Stromal cell of bone marrow (primary cell): ENCODE measurements at regions not wholly inside any gene's neighbourhood (a gene's known extent, or its start where the extent isn't known, plus 50 kb on each side); places are given as distances from the start of the nearest gene placed in this dataset.

ENCODE experiments used
- DNase-seq: peaks from one replicate; pipeline ENCODE4 v3.0.0-alpha.2; 2012; ENCODE audit warnings: low read depth

DNA sequence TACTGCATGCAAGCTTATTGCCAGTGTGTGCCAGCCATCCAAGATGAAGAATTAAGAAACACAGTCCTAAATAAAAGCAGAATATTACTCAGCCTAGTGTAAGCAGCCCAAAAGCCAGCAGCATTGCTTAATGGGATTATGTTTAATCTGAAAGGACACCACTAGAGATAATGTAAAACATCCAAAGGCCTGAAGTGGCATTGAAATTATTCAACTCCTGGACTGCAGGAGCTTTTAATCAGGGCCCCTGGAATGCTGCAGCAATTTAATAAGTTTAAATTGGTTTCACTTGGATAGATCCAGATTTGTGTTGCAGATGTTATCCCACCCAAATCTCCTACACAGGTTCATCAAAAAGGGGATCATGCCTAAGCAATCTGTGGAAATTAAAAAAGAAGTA lies 193.0 kb downstream of the C12orf50 start:
- DNase-seq: no peak

- no peak for DNase-seq
Observed at GRCh38 chr12:87828382-87828973, 200.7 kb downstream of the C12orf50 start.

DNA sequence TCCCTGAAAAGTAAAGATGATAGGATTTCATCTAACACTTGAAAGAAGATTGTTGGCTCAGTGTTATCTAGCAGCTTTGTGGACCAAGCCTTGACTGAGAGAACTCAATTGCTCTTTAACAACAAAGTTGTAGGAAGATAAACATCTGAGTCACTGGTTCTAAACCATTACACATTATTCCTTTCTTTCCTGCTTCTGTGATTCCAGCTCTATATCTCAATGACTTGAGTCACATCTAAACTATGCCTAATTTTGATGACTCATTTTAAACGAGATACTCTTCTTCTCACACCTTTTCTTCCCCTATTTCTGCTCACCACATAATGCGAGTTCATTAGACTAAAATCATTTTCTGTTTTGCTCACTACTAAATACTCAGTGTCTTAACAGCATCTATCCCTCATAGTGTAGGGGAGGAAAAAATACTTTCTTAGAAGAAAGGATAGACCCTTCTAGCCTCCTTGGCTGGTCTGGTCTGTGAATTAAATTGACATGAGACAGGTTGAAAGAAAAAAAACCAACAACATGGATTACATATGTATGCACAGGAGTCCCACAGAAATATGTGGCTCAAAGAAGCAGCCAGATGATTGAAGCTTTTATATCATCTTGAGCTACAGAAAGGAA lies 201.4 kb downstream of the C12orf50 start:
- no peak for DNase-seq

DNA sequence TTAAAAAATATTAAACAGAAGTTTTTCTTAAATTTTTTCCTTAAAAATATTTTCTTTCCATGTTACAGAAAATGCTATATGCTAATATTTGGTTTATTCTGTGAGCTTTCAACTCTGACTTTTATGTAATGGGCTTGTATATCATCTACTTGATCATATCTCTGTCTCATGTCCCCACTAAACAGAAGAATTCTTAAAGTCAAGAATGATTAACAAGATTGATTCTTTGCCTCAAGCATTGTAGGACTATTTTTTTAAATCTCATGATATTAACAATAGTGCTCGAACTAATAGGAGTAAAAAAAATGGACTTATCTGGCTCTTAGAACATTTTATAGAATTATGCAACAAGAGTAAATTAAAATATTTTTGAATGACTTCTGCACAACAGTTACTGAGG lies 206.3 kb downstream of the C12orf50 start:
- no peak for DNase-seq

DNA sequence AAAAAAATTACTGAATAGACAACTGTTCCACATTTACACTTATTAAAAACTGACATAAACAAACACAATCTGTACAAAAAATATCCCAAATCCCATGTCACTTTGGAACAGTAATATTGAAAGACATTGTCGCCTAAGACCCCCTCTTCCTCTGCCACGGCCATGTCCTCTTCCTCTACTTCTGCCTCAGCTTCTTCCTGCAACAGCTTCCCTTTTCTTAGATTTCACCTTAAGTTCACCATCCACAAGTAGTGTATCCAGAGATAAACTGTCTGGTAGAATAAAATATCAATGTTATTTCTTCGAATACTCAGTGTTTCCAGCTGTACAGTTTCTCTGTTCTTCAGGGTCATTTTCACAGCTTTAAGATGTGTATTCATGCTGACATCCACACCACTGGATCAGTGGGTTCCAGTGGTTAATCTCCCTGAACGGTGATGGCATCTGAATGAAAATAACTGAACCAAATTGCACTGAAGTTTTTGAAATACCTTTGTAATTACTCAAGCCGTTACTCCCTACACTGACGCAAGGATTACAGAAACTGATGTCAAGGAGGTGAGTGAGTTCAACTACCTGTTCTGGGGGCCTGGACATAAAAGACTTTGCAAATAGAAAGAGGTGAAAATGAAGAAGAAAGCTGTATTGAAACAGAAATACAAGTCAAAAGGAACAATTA lies 208.5 kb downstream of the C12orf50 start:
- DNase-seq: no peak

DNA sequence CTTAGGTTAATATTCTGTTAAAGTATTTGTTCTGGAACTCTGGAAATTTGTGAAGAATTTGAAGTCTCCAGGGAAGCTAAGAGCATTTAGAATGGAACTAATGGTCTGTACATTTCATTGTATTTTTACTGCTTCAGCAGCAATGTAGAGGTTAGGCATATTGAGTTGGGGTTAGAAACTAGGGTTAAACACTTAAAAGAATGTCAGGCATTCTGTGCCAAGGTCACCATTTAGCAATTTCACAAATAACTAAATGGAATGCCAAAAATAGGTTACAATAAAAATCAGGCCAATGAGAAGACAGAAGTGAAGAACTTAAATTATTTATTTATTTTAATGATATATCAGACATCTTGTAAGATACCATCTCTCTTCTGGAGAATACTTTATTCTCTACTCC lies 210.8 kb downstream of the C12orf50 start:
- DNase-seq: no peak

DNA sequence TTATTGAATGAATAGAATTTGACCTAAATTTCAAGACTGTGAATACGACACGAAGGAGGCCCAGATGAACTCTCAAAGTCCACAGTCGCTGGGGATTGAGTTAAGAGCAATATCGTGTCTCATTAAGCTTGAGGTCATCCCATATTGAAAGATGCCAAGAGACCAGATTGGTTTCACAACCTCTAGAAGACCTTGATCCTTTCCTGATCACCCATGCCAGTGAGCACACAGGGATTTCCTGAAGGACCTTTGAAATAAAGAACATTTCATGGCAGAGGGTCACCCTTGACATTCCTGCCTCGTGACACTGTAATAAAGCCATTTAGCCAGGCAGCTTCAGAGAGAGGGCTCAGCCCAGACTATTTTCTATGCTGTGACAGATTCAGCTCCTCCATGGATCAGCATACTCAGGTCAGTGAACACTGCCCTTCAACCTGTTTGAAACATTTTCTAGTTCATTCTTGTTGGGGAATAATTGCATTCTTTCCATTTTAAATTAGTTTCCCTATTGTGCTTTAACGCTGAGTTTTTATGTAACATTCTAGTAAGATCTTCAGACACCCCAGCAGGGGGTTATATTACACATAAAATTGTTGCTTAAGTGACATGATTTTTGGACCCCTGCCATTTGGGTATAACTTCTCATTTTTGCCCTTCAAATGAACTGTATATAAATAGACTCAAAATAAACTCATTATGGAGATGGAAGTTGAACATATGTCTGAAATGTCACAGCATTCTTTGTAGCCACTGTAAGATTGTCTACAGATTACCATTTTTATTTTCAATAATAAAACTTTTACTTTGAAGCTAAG lies 213.2 kb downstream of the C12orf50 start:
- no peak for DNase-seq

DNA sequence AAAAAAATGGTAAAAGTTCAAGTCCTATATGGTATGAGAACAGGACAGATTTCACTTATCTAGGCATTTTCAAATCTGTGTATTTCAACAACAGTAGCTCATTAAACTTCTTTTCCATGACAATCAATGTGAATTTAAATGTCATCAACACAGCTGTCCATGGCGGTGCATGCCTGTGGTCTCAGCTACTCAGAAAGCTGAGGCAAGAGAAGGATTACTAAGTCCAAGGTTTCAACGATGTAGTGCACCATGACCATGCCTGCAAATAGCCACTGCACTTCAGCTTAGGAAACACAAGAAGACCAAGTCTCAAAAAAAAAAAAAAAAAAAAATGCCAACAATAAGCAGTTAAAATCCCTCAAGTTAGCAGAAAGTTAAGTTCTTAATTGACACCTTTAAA lies 214.6 kb downstream of the C12orf50 start:
- no peak for DNase-seq

DNA sequence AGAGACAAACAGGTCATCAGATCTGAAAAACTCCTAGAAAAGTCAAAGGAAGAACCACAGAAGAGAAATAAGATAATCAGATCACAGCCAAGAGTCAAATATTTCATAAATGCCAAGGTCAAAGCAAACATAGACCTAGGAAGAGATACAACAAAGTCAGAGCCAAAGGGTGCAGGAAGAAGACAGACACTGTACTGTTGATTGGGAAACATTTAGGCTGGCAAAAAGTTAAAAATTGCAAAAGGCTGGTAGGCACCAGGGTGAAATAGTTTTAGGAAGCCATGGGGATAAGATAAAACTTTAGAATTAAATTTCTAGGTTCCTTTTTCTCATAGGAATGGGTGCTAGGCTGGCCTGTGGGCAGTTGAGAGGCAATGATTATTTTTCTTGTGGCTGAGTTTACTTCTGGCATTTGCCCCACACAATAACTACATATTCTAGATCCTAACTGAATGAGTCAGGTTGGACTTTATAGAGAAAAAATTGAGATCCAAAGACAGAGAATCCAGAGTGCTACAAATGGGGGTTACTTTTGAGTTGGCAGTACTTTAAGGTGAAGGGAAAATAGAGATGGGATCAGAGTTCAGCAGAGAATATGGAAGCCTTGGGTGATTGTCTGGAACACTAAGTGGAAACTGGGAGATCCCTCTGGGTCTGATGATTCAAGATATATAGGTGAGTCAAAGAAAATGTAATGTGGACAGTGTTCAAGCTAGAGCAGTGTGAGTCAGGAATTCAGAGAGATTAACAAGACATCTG lies 215.5 kb downstream of the C12orf50 start:
- DNase-seq: peak; percentile 50

DNA sequence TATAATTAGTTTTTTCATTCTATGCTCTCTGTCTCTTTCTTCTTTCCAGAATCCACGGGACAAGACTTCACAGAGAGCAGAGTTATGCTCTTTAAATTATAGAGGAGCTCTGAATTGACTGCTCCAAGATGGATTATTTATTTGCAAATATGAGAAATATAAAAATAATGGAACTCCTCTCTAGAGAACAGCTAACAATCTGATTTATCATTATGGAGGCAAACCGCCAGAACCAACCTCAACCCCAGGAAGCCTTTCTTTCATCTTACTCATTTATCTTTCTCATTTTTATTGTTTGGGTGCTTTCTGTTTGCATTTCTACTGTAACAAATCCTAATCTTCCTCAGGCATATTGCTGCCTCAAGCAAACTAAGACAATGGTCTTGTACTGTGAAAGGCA lies 216.5 kb downstream of the C12orf50 start:
- no peak for DNase-seq

DNA sequence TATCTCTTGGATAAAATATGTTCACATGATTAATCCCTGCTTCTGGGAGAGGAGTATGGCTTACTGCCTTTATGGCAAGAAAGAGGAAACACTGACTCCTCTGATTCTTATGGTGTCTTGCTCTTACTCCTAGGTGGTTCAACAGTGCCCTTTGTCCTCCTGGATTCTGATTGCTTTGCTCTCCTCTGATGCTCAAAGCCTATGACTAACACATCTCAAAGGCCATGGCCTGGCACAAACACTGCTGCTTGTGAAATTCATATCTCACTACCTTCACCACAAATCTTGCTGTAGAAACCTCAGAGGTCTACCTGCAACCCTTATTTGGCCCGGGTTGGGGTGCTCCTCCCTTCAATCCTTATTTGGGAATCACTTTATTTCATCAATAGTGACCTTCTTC lies 217.2 kb downstream of the C12orf50 start:
- no peak for DNase-seq

DNA sequence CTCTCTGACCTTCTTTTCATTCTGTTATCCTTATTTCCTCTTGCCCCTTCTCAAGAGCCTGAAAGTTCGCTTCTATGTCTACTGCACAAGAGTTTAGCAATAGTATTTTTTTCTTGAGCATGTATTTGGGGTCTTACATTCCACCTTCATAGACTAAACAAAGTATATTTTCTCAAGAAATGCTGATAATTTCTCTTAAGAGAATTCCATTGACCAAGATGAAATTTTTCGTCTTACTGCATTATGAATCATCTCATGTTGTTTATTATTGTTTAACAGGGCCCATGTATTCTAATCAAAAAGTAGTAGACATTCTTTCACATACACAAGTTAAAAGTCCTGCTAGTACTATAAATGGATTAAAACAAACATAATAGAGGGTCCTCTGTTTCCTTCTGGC lies 219.3 kb downstream of the C12orf50 start:
- no peak for DNase-seq

- no peak for DNase-seq
Observed at GRCh38 chr12:87807086-87807485, 222.1 kb downstream of the C12orf50 start.

GRCh38 chr12:87806310-87806709 lies 222.9 kb downstream of the C12orf50 start:
- DNase-seq: no peak

GRCh38 chr12:87804386-87804785 lies 224.8 kb downstream of the C12orf50 start:
- DNase-seq: no peak

- DNase-seq: no peak
Observed at GRCh38 chr12:87802721-87803011, 226.5 kb downstream of the C12orf50 start.

GRCh38 chr12:87801860-87802720 lies 227.1 kb downstream of the C12orf50 start:
- peak; percentile 76 for DNase-seq

- DNase-seq: no peak
Observed at GRCh38 chr12:87796961-87797516, 232.2 kb downstream of the C12orf50 start.

DNA sequence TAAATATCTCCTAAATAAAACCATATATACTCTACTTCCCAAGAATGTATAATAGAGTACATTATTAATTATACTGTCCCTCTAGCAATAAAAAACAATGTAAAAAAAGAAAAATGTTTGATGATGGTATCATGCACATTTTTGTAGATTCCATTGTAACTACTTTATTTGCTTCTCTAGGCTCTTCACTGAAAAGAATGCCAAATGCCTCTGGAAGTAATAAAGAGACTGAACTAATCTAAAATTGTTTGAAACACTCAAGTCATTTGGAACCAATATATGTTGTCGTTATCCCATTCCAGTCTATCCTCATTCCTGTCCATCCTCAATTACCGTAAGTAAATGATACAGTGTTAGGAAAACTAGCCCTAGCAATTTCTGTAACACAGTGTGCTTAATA lies 233.6 kb downstream of the C12orf50 start:
- no peak for DNase-seq

GRCh38 chr12:87794854-87795253 lies 234.3 kb downstream of the C12orf50 start:
- DNase-seq: no peak

DNA sequence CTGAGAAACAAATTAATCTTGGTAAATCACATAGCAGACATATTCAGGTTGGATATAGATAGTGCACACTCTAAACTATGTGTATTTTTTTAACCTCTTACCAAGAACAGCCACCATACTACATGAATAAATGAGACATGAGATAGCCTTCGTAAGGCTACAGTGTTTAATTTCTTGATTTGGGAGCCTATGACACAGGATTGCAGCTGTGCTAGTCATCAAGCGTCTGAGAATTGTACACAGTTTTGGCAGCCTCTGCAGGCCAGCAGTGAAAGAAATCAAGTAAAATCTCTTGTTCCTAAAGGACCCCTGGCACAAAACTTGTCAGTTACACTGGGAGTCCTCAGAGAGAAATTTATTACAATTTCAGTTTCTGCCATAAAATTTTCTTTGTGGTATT lies 236.1 kb downstream of the C12orf50 start:
- peak; percentile 30 for DNase-seq
